Stimulated activated CD4-positive, alpha-beta T cell treated with anti-CD3 and anti-CD28 coated beads, TNF-alpha, amount 100 ng/mL, for 48 hours (primary cell): ENCODE measurements at regions not wholly inside any gene's neighbourhood (a gene's known extent, or its start where the extent isn't known, plus 50 kb on each side); places are given as distances from the start of the nearest gene placed in this dataset.
"Not testable (repeated sequence)": the region's sequence is repeated elsewhere in the genome, so short reads cannot be mapped to it uniquely, and the experiment has no call there.

Experiments used
- DNase-seq, 3 donors: peaks; one replicate each; pipeline ENCODE4 v3.0.0-alpha.2; 2020; ENCODE audit warnings: low read depth in 3 of 3

- peak in 2 of 3 donors; percentile 30 to 51 for DNase-seq
Observed at GRCh38 chr7:106345421-106346166, 60.8 kb upstream of the NAMPT start.

- DNase-seq: no peak
Observed at GRCh38 chr7:106344861-106345260, 60.1 kb upstream of the NAMPT start.

GRCh38 chr7:106344211-106344610, 59.4 kb upstream of the NAMPT start:
- no peak for DNase-seq

GRCh38 chr7:106342049-106342448, 57.3 kb upstream of the NAMPT start:
- DNase-seq: not testable (repeated sequence)

GRCh38 chr7:106340247-106340596, 55.4 kb upstream of the NAMPT start:
- not testable (repeated sequence) for DNase-seq

- DNase-seq: no peak
Observed at GRCh38 chr7:106339513-106340246, 54.9 kb upstream of the NAMPT start.

GRCh38 chr7:106337754-106338153, 53.0 kb upstream of the NAMPT start:
- no peak for DNase-seq

- no peak for DNase-seq
Observed at GRCh38 chr7:106335814-106336213, 51.0 kb upstream of the NAMPT start.
